ENCODE measurements at regions not wholly inside any gene's neighbourhood (a gene's known extent, or its start where the extent isn't known, plus 50 kb on each side); places are given as distances from the start of the nearest gene placed in this dataset.

- TF ChIP-seq, protein P1, sequence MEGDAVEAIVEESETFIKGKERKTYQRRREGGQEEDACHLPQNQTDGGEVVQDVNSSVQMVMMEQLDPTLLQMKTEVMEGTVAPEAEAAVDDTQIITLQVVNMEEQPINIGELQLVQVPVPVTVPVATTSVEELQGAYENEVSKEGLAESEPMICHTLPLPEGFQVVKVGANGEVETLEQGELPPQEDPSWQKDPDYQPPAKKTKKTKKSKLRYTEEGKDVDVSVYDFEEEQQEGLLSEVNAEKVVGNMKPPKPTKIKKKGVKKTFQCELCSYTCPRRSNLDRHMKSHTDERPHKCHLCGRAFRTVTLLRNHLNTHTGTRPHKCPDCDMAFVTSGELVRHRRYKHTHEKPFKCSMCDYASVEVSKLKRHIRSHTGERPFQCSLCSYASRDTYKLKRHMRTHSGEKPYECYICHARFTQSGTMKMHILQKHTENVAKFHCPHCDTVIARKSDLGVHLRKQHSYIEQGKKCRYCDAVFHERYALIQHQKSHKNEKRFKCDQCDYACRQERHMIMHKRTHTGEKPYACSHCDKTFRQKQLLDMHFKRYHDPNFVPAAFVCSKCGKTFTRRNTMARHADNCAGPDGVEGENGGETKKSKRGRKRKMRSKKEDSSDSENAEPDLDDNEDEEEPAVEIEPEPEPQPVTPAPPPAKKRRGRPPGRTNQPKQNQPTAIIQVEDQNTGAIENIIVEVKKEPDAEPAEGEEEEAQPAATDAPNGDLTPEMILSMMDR (conservative IDR thresholded peaks at IDR 0.05; ENCODE audit: low read depth, low read length), result no peak
- TF ChIP-seq EZH2 (IDR thresholded peaks at IDR 0.05; ENCODE audit: low read length, unreplicated experiment), result no peak
These were observed 346.1 kb downstream of the SIPA1L2 start for GRCh38 chr1:232283864-232284263.

All from PC-3 (cell line).